ENCODE measurements at regions not wholly inside any gene's neighbourhood (a gene's known extent, or its start where the extent isn't known, plus 50 kb on each side); places are given as distances from the start of the nearest gene placed in this dataset.

GRCh38 chr5:10836986-10837385 is 76.0 kb upstream of the DAP start:
- TF ChIP-seq EP300 (IDR thresholded peaks at IDR 0.05), result no peak
- TF ChIP-seq POLR2AphosphoS5 (IDR thresholded peaks at IDR 0.05), result no peak
- no peak for TF ChIP-seq CTCF (IDR thresholded peaks at IDR 0.05)
- TF ChIP-seq POLR2A (IDR thresholded peaks at IDR 0.05), result no peak
- no peaks in the 10 kb centered on the region for H3K9me3 ChIP-seq
- intact Hi-C loops (cut with DNase I; ENCODE audit: low total_unique reads), result no loop called here
- H3K4me1 ChIP-seq, result peaks cover 0 to 7% (median 2%) of the 10 kb centered on the region in 4 donors
- WGBS, 5 donors, result 96 to 99% (median 98%) methylated on average over 2 of the region's 2 CpGs
- no peaks in the 10 kb centered on the region for H3K27me3 ChIP-seq
- no peaks in the 10 kb centered on the region for H3K36me3 ChIP-seq
- H3K27ac ChIP-seq, result no peak overlapping the region
- DNase-seq, result no peak
- no peak overlapping the region for H3K4me3 ChIP-seq

- TF ChIP-seq POLR2A (IDR thresholded peaks at IDR 0.05), result no peak
- no peak for TF ChIP-seq CTCF (IDR thresholded peaks at IDR 0.05)
- TF ChIP-seq EP300 (IDR thresholded peaks at IDR 0.05), result no peak
- TF ChIP-seq POLR2AphosphoS5 (IDR thresholded peaks at IDR 0.05), result no peak
- H3K4me1 ChIP-seq, result peaks cover 0 to 7% (median 2%) of the 10 kb centered on the region in 4 donors
- no peak overlapping the region for H3K4me3 ChIP-seq
- no peaks in the 10 kb centered on the region for H3K27me3 ChIP-seq
- intact Hi-C loops (cut with DNase I; ENCODE audit: low total_unique reads), result no loop called here
- no peaks in the 10 kb centered on the region for H3K9me3 ChIP-seq
- no peak overlapping the region for H3K27ac ChIP-seq
- DNase-seq, result no peak
- 85 to 91% (median 87%) methylated on average over 1 of the region's 1 CpG for WGBS, 5 donors
- no peaks in the 10 kb centered on the region for H3K36me3 ChIP-seq
These were observed 73.7 kb upstream of the DAP start for GRCh38 chr5:10834695-10835094.

- H3K4me1 ChIP-seq, result peaks cover 0 to 7% (median 2%) of the 10 kb centered on the region in 4 donors
- DNase-seq, result peak in 1 of 2 donors; percentile 56
- TF ChIP-seq EP300 (IDR thresholded peaks at IDR 0.05), result no peak
- TF ChIP-seq CTCF (IDR thresholded peaks at IDR 0.05), result no peak
- no peak for TF ChIP-seq POLR2A (IDR thresholded peaks at IDR 0.05)
- TF ChIP-seq POLR2AphosphoS5 (IDR thresholded peaks at IDR 0.05), result no peak
- H3K27ac ChIP-seq, result no peak overlapping the region
- H3K9me3 ChIP-seq, result no peaks in the 10 kb centered on the region
- H3K36me3 ChIP-seq, result no peaks in the 10 kb centered on the region
- H3K4me3 ChIP-seq, result no peak overlapping the region
- no peaks in the 10 kb centered on the region for H3K27me3 ChIP-seq
- intact Hi-C loops (cut with DNase I; ENCODE audit: low total_unique reads), result no loop called here
- 32 to 41% (median 38%) methylated on average over 5 of the region's 5 CpGs for WGBS, 5 donors
These were observed 72.0 kb upstream of the DAP start for GRCh38 chr5:10832987-10833386.

GRCh38 chr5:10832421-10832820 is 71.4 kb upstream of the DAP start:
- H3K4me3 ChIP-seq, result no peak overlapping the region
- no peaks in the 10 kb centered on the region for H3K27me3 ChIP-seq
- WGBS, 5 donors, result 97 to 100% (median 98%) methylated on average over 1 of the region's 1 CpG
- H3K9me3 ChIP-seq, result no peaks in the 10 kb centered on the region
- no peaks in the 10 kb centered on the region for H3K36me3 ChIP-seq
- peaks cover 0 to 7% (median 2%) of the 10 kb centered on the region in 4 donors for H3K4me1 ChIP-seq
- H3K27ac ChIP-seq, result peak overlapping the region in 2 of 5 donors; percentile 19 to 67
- TF ChIP-seq POLR2A (IDR thresholded peaks at IDR 0.05), result no peak
- TF ChIP-seq POLR2AphosphoS5 (IDR thresholded peaks at IDR 0.05), result no peak
- TF ChIP-seq CTCF (IDR thresholded peaks at IDR 0.05), result no peak
- TF ChIP-seq EP300 (IDR thresholded peaks at IDR 0.05), result no peak
- intact Hi-C loops (cut with DNase I; ENCODE audit: low total_unique reads), result no loop called here
- DNase-seq, result no peak
